Suprapubic skin (tissue), 4 donors: ENCODE measurements at regions not wholly inside any gene's neighbourhood (a gene's known extent, or its start where the extent isn't known, plus 50 kb on each side); places are given as distances from the start of the nearest gene placed in this dataset.

Experiments used
- DNase-seq, 2 donors: peaks; one replicate each; pipeline ENCODE4 v3.0.0-alpha.2; 2019; ENCODE audit warnings: low spot score in 2 of 2
- H3K27ac ChIP-seq: fragments of 200-600 bp; sonication (generic); one replicate; pipeline ENCODE4 v1.5.1; 2019
- H3K27me3 ChIP-seq: fragments of 200-600 bp; sonication (generic); one replicate; pipeline ENCODE4 v1.5.1; 2019
- H3K36me3 ChIP-seq: fragments of 200-600 bp; sonication (generic); one replicate; pipeline ENCODE4 v1.5.1; 2019
- H3K4me1 ChIP-seq: fragments of 200-600 bp; sonication (generic); one replicate; pipeline ENCODE4 v1.5.1; 2019
- H3K4me3 ChIP-seq: fragments of 200-600 bp; sonication (generic); one replicate; pipeline ENCODE4 v1.5.1; 2019; ENCODE audit warnings: mild to moderate bottlenecking
- H3K9me3 ChIP-seq: fragments of 200-600 bp; sonication (generic); one replicate; pipeline ENCODE4 v1.5.1; 2019
- CTCF ChIP-seq, 2 donors: fragments of 200-600 bp in 1 of 2; fragments of 450-650 bp in 1 of 2; sonication (generic) in 1 of 2; IDR thresholded peaks; one replicate each; pipeline ENCODE4 v1.5.1; 2016 to 2019; ENCODE audit warnings: antibody characterized with exemption in 2 of 2, mild to moderate bottlenecking in 1 of 2, moderate library complexity in 1 of 2
- EP300 ChIP-seq: sonication (generic); formaldehyde crosslinking; IDR thresholded peaks from one replicate; pipeline ENCODE4 v1.6.1; 2017; ENCODE audit warnings: antibody characterized with exemption
- POLR2A ChIP-seq, 2 donors: fragments of 450-650 bp; IDR thresholded peaks; one replicate each; pipeline ENCODE4 v1.6.1; 2017; ENCODE audit warnings: antibody characterized with exemption in 2 of 2, mild to moderate bottlenecking in 2 of 2, moderate library complexity in 2 of 2
- POLR2AphosphoS5 ChIP-seq, 3 donors: sonication (generic); formaldehyde crosslinking; IDR thresholded peaks; one replicate each; pipeline ENCODE4 v1.6.1; 2017; ENCODE audit warnings: antibody characterized with exemption in 3 of 3
- WGBS: methylation state at CpG from one replicate; pipeline ENCODE4 v1.1.5; 2018; 5-methylcytosine and 5-hydroxymethylcytosine counted together

GRCh38 chr10:129236274-129236691, 230.8 kb upstream of the MGMT start:
- Histone ChIP-seq H3K4me3 (no peak overlapping the region), H3K9me3 (no peaks in the 10 kb centered on the region), H3K4me1 (no peaks in the 10 kb centered on the region), H3K27me3 (no peaks in the 10 kb centered on the region), H3K27ac (no peak overlapping the region), H3K36me3 (no peaks in the 10 kb centered on the region)
- TF ChIP-seq EP300 (no peak), CTCF (IDR thresholded peaks at IDR 0.05) (no peak), POLR2AphosphoS5 (IDR thresholded peaks at IDR 0.05) (no peak), POLR2A (IDR thresholded peaks at IDR 0.05) (no peak)
- 91% methylated on average over 17 of the region's 17 CpGs for WGBS
- no peak for DNase-seq

DNA sequence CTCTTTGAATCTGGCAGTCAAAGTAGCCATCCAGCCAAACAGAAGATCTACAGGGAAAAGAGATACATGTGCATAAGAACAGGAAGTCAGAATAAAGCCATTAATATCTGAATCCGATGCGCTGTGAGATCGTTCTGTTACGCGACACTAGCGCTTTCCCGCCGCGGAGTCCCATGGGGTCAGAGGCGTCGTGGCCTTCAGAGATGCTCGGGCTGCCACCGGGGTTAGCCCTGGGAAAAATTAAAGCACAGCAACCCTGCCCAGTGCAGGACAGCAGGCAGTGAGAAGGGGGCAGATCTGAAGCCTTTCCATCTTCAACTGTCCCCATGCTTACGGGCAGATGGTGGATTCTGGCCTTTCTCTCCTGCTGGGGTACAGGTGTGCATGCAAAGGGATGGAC, 225.6 kb upstream of the MGMT start:
- TF ChIP-seq CTCF (IDR thresholded peaks at IDR 0.05) (no peak), POLR2AphosphoS5 (IDR thresholded peaks at IDR 0.05) (no peak), POLR2A (IDR thresholded peaks at IDR 0.05) (no peak), EP300 (no peak)
- H3K9me3 ChIP-seq, result no peaks in the 10 kb centered on the region
- H3K27me3 ChIP-seq, result no peaks in the 10 kb centered on the region
- no peaks in the 10 kb centered on the region for H3K4me1 ChIP-seq
- H3K36me3 ChIP-seq, result no peaks in the 10 kb centered on the region
- no peak overlapping the region for H3K27ac ChIP-seq
- DNase-seq, result no peak
- H3K4me3 ChIP-seq, result no peak overlapping the region
- WGBS, result 88% methylated on average over 14 of the region's 14 CpGs

- H3K27ac ChIP-seq, result no peak overlapping the region
- H3K4me3 ChIP-seq, result no peak overlapping the region
- no peaks in the 10 kb centered on the region for H3K9me3 ChIP-seq
- no peaks in the 10 kb centered on the region for H3K36me3 ChIP-seq
- DNase-seq, result no peak
- TF ChIP-seq EP300, result no peak
- no peak for TF ChIP-seq CTCF (IDR thresholded peaks at IDR 0.05)
- no peak for TF ChIP-seq POLR2A (IDR thresholded peaks at IDR 0.05)
- no peak for TF ChIP-seq POLR2AphosphoS5 (IDR thresholded peaks at IDR 0.05)
- no peaks in the 10 kb centered on the region for H3K4me1 ChIP-seq
- no peaks in the 10 kb centered on the region for H3K27me3 ChIP-seq
- 100% methylated on average over 3 of the region's 9 CpGs for WGBS
These were observed 222.7 kb upstream of the MGMT start for GRCh38 chr10:129244298-129244697.

DNA sequence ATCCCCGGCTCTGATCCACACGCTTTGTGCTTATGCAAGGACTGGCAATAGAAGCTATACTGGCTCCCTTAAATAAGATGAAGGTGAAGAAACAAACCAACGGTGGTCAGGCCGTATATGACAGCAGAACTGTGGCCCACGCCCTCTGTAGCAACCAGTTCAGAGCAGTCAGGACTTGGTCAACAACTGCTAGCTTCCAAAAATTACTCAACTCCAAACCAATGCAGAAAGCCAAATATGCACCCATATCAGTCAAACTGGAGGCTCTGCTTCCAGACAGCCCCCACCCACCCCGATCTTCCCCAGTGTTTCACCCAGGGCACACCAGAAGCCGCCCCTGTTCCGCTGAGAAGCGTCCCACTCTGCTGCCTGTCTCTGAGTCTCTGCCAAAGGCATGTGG, 222.3 kb upstream of the MGMT start:
- TF ChIP-seq EP300, result no peak
- no peak for TF ChIP-seq POLR2AphosphoS5 (IDR thresholded peaks at IDR 0.05)
- no peak for TF ChIP-seq POLR2A (IDR thresholded peaks at IDR 0.05)
- TF ChIP-seq CTCF (IDR thresholded peaks at IDR 0.05), result no peak
- 72% methylated on average over 9 of the region's 9 CpGs for WGBS
- Histone ChIP-seq H3K4me3 (no peak overlapping the region), H3K4me1 (no peaks in the 10 kb centered on the region), H3K27me3 (no peaks in the 10 kb centered on the region), H3K9me3 (no peaks in the 10 kb centered on the region), H3K36me3 (no peaks in the 10 kb centered on the region), H3K27ac (no peak overlapping the region)
- no peak for DNase-seq

- Histone ChIP-seq H3K36me3 (no peaks in the 10 kb centered on the region), H3K4me1 (peaks cover 5% of the 10 kb centered on the region), H3K9me3 (no peaks in the 10 kb centered on the region), H3K4me3 (no peak overlapping the region), H3K27me3 (no peaks in the 10 kb centered on the region), H3K27ac (no peak overlapping the region)
- TF ChIP-seq POLR2A (IDR thresholded peaks at IDR 0.05), result no peak
- DNase-seq, result no peak
- WGBS, result 86% methylated on average over 12 of the region's 12 CpGs
These were observed 213.7 kb upstream of the MGMT start for GRCh38 chr10:129253161-129253864.

- TF ChIP-seq POLR2A (IDR thresholded peaks at IDR 0.05) (no peak), EP300 (no peak), CTCF (IDR thresholded peaks at IDR 0.05) (no peak), POLR2AphosphoS5 (IDR thresholded peaks at IDR 0.05) (no peak)
- no peak for DNase-seq
- Histone ChIP-seq H3K4me1 (peaks cover 7% of the 10 kb centered on the region), H3K4me3 (no peak overlapping the region), H3K27me3 (no peaks in the 10 kb centered on the region), H3K9me3 (no peaks in the 10 kb centered on the region), H3K27ac (no peak overlapping the region), H3K36me3 (no peaks in the 10 kb centered on the region)
- WGBS, result 63% methylated on average over 7 of the region's 7 CpGs
These were observed 213.2 kb upstream of the MGMT start for GRCh38 chr10:129253865-129254179.
